K562 (cell line): ENCODE measurements at regions not wholly inside any gene's neighbourhood (a gene's known extent, or its start where the extent isn't known, plus 50 kb on each side); places are given as distances from the start of the nearest gene placed in this dataset.

ENCODE experiments used
- ATAC-seq: fragments of 200-7000 bp; cut with Tn5 transposase; 3 replicates; pipeline ENCODE4 v1.9.1; 2020; ENCODE audit warnings: moderate library complexity
- BruUV-seq: library from RNA; stranded (reverse); fragments of 400-500 nt; replicated peaks from 2 replicates; lab custom pipeline; 2021; lab: Mats Ljungman, UMichigan
- CTCF ChIA-PET: fragments of 300-600 bp; formaldehyde crosslinking; extraction: SDS; loops from one replicate; lab custom pipeline; 2021; ENCODE audit warnings: low intra/inter-chr PET ratio; lab: Yijun Ruan, JAX
- POLR2A ChIA-PET: fragments of 300-600, 350-650 bp; sonication (Branson Sonifier 250); formaldehyde crosslinking; extraction: SDS; loops from one replicate; lab custom pipeline; 2021; ENCODE audit warnings: antibody characterized with exemption, inconsistent platforms; lab: Yijun Ruan, JAX
- DNase-seq, 4 experiments: peaks; one replicate each; pipeline versions ENCODE4 v3.0.0 to v3.0.0-alpha.2; 2011 to 2018; ENCODE audit warnings: low spot score in 3 of 4, mixed read lengths in 3 of 4; ENCODE audit errors: extremely low read depth in 1 of 4
- FAIRE-seq: peaks from 2 replicates; lab custom pipeline; 2011; peaks lifted over from hg19 to GRCh38; lab: Jason Lieb, UNC
- H2AFZ ChIP-seq: 2 replicates; pipeline ENCODE4 v1.6.0; 2011; ENCODE audit warnings: low read depth, low read length, control low read depth, inconsistent platforms
- H3K27ac ChIP-seq: fragments of 200-600 bp; 3 replicates; pipeline ENCODE4 v1.8.0; 2011; ENCODE audit warnings: low read depth, mild to moderate bottlenecking, control low read depth, inconsistent platforms, low read length, moderate library complexity, mixed read lengths; ENCODE audit errors: extremely low read depth
- H3K27me3 ChIP-seq, 2 experiments: fragments of 300-600 bp in 1 of 2; 2 replicates in 1 of 2; 3 replicates in 1 of 2; pipeline versions ENCODE4 v1.6.0 to v1.8.0; 2011; ENCODE audit warnings: inconsistent platforms in 2 of 2, low read length in 2 of 2, mild to moderate bottlenecking in 1 of 2, mixed read lengths in 1 of 2, moderate library complexity in 1 of 2; ENCODE audit not compliant: control insufficient read depth in 2 of 2, insufficient read depth in 2 of 2
- H3K36me3 ChIP-seq: fragments of 300-600 bp; 3 replicates; pipeline ENCODE4 v1.8.0; 2011; ENCODE audit warnings: mild to moderate bottlenecking, low read length, inconsistent platforms; ENCODE audit not compliant: control insufficient read depth, insufficient read depth
- H3K4me1 ChIP-seq, 2 experiments: fragments of 200-600 bp in 1 of 2; replicated peaks in 1 of 2; 2 replicates in 1 of 2; 3 replicates in 1 of 2; pipeline versions ENCODE4 v1.5.1 to v1.8.0; 2011; ENCODE audit warnings: inconsistent platforms in 2 of 2, low read length in 2 of 2, mild to moderate bottlenecking in 1 of 2, mixed read lengths in 1 of 2, moderate library complexity in 1 of 2; ENCODE audit not compliant: control insufficient read depth in 2 of 2, insufficient read depth in 2 of 2
- H3K4me2 ChIP-seq: 2 replicates; pipeline ENCODE4 v1.6.1; 2011; ENCODE audit warnings: low read length, control low read depth, inconsistent platforms, mixed read lengths; ENCODE audit not compliant: insufficient read depth
- H3K4me3 ChIP-seq: fragments of 200-600 bp; sonication (generic), shearing (Covaris generic); 2 replicates; pipeline ENCODE4 v1.5.1; 2016; ENCODE audit warnings: control low read depth, inconsistent platforms
- H3K79me2 ChIP-seq: fragments of 200-600 bp; 3 replicates; pipeline ENCODE4 v1.8.0; 2011; ENCODE audit warnings: low read length, inconsistent platforms; ENCODE audit not compliant: control insufficient read depth, insufficient read depth
- H3K9ac ChIP-seq, 2 experiments: 2 replicates each; pipeline versions ENCODE4 v1.6.0 to v1.6.1; 2011; ENCODE audit warnings: low read depth in 2 of 2, low read length in 2 of 2, control low read depth in 1 of 2, inconsistent platforms in 1 of 2, mild to moderate bottlenecking in 1 of 2, mixed read lengths in 1 of 2; ENCODE audit not compliant: insufficient read depth in 1 of 2
- H3K9me1 ChIP-seq: one replicate; pipeline ENCODE4 v1.6.0; 2011; ENCODE audit warnings: inconsistent platforms, mild to moderate bottlenecking, low read length, moderate library complexity; ENCODE audit not compliant: control insufficient read depth, insufficient read depth
- H3K9me3 ChIP-seq: replicated peaks from 2 replicates; pipeline ENCODE4 v1.5.1; 2011; ENCODE audit warnings: low read depth, low read length, inconsistent platforms; ENCODE audit not compliant: control insufficient read depth, insufficient read depth
- H4K20me1 ChIP-seq: replicated peaks from 2 replicates; pipeline ENCODE4 v1.6.1; 2011; ENCODE audit warnings: low read length, inconsistent platforms, mixed read lengths; ENCODE audit not compliant: control insufficient read depth, insufficient read depth
- ASH1L ChIP-seq: fragments of 450-650 bp; IDR thresholded peaks from 2 replicates; pipeline ENCODE4 v1.6.1; 2018; ENCODE audit warnings: borderline replicate concordance, mild to moderate bottlenecking, low read depth; ENCODE audit not compliant: partially characterized antibody
- FOXK2 ChIP-seq, 2 experiments: fragments of 450-650 bp; IDR thresholded peaks in 1 of 2; conservative IDR thresholded peaks in 1 of 2; 2 replicates each; pipeline ENCODE4 v1.6.1; 2016; ENCODE audit warnings: low read depth in 2 of 2, mild to moderate bottlenecking in 1 of 2
- PTBP1 ChIP-seq: fragments of 200-400 bp; formaldehyde crosslinking; IDR thresholded peaks from 2 replicates; pipeline ENCODE4 v1.6.1; 2017; ENCODE audit warnings: low read depth, low read length
- ZFP1 ChIP-seq: fragments of 450-650 bp; formaldehyde crosslinking; IDR thresholded peaks from 2 replicates; pipeline ENCODE4 v1.4.0; 2020; ENCODE audit warnings: mild to moderate bottlenecking, mixed read lengths
- ZFX ChIP-seq: sonication (generic); formaldehyde crosslinking; IDR thresholded peaks from 2 replicates; pipeline ENCODE4 v1.8.0; 2022; ENCODE audit warnings: mild to moderate bottlenecking, missing genetic modification reagents, moderate library complexity
- WGBS: fragments of 100-300 bp; shearing (Covaris generic); methylation state at CpG from one replicate; pipeline ENCODE4 v1.1.6; 2016; ENCODE audit warnings: low coverage, mixed read lengths; ENCODE audit not compliant: insufficient coverage; ENCODE audit errors: missing lambda C conversion rate; 5-methylcytosine and 5-hydroxymethylcytosine counted together
- in situ Hi-C: fragments of 300-500 bp; cut with MboI; formaldehyde crosslinking; loops from 4 replicates; pipeline ENCODE4 v1.15.0; 2018; ENCODE audit warnings: inconsistent platforms, mixed read lengths
- intact Hi-C: fragments of 100-400 bp; cut with micrococcal nuclease; formaldehyde crosslinking; loops from 2 replicates; pipeline ENCODE4 v1.14.2; 2022
- TF ChIP-seq, protein P1 (sequence below): fragments of 450-650 bp; IDR thresholded peaks from 2 replicates; pipeline ENCODE4 v1.6.1; 2016; ENCODE audit warnings: low read depth

DNA sequence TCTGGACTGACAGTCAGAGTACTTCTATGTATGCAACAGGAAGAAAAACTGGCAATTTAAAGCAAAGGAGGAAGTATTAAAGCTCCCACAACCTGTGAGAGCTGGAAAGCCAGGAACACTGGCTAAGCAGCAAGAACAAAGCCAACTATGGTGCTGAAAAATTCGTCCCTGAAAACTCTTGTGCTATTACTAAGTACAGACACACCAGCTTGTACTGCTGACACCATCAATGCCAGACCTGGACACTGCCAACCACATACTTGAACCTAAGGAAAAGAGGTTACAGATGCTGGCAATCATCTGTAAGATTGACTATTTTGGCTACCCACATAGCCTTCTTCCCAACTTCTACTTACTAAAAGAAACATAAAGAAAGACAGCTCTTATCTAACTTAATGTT lies 1110.6 kb downstream of the SORCS3 start:
- H3K4me2 ChIP-seq = no peak overlapping the region
- no peaks in the 10 kb centered on the region for H3K27me3 ChIP-seq
- intact Hi-C loops = no loop called here
- DNase-seq (no peak), FAIRE-seq (no peak), ATAC-seq (no peak)
- no peak for TF ChIP-seq PTBP1
- no peak for TF ChIP-seq ZFX (CRISPR knock-in tag)
- TF ChIP-seq ASH1L = no peak
- TF ChIP-seq FOXK2 (conservative IDR thresholded peaks at IDR 0.05 in 1 of 2, IDR thresholded peaks at IDR 0.05 in 1 of 2; ENCODE audit: low read depth in 2 of 2) = no peak
- TF ChIP-seq, protein P1, sequence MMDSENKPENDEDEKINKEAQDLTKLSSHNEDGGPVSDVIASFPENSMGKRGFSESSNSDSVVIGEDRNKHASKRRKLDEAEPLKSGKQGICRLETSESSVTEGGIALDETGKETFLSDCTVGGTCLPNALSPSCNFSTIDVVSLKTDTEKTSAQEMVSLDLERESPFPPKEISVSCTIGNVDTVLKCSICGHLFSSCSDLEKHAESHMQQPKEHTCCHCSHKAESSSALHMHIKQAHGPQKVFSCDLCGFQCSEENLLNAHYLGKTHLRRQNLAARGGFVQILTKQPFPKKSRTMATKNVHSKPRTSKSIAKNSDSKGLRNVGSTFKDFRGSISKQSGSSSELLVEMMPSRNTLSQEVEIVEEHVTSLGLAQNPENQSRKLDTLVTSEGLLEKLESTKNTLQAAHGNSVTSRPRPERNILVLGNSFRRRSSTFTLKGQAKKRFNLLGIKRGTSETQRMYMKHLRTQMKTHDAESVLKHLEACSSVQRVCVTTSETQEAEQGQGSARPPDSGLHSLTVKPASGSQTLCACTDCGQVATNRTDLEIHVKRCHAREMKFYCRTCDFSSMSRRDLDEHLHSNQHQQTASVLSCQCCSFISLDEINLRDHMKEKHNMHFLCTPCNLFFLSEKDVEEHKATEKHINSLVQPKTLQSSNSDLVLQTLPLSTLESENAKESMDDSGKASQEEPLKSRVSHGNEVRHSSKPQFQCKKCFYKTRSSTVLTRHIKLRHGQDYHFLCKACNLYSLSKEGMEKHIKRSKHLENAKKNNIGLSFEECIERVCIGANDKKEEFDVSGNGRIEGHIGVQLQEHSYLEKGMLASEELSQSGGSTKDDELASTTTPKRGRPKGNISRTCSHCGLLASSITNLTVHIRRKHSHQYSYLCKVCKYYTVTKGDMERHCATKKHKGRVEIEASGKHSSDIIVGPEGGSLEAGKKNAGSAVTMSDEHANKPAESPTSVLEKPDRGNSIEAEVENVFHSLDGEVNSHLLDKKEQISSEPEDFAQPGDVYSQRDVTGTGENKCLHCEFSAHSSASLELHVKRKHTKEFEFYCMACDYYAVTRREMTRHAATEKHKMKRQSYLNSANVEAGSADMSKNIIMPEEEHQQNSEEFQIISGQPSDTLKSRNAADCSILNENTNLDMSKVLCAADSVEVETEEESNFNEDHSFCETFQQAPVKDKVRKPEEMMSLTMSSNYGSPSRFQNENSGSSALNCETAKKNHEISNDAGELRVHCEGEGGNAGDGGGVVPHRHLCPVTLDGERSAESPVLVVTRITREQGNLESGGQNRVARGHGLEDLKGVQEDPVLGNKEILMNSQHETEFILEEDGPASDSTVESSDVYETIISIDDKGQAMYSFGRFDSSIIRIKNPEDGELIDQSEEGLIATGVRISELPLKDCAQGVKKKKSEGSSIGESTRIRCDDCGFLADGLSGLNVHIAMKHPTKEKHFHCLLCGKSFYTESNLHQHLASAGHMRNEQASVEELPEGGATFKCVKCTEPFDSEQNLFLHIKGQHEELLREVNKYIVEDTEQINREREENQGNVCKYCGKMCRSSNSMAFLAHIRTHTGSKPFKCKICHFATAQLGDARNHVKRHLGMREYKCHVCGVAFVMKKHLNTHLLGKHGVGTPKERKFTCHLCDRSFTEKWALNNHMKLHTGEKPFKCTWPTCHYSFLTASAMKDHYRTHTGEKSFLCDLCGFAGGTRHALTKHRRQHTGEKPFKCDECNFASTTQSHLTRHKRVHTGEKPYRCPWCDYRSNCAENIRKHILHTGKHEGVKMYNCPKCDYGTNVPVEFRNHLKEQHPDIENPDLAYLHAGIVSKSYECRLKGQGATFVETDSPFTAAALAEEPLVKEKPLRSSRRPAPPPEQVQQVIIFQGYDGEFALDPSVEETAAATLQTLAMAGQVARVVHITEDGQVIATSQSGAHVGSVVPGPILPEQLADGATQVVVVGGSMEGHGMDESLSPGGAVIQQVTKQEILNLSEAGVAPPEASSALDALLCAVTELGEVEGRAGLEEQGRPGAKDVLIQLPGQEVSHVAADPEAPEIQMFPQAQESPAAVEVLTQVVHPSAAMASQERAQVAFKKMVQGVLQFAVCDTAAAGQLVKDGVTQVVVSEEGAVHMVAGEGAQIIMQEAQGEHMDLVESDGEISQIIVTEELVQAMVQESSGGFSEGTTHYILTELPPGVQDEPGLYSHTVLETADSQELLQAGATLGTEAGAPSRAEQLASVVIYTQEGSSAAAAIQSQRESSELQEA = no peak
- no peak for TF ChIP-seq ZFP1
- H3K4me3 ChIP-seq = no peak overlapping the region
- no peak overlapping the region for H3K9ac ChIP-seq
- no peak overlapping the region for H2AFZ ChIP-seq
- no peaks in the 10 kb centered on the region for H3K36me3 ChIP-seq
- CTCF ChIA-PET = no interaction called here
- 0% methylated on average over 1 of the region's 1 CpG for WGBS
- in situ Hi-C loops = no loop called here
- H3K9me3 ChIP-seq = no peaks in the 10 kb centered on the region
- no peaks in the 10 kb centered on the region for H4K20me1 ChIP-seq
- no TSS peak for BruUV-seq
- H3K27ac ChIP-seq = no peak overlapping the region
- no peaks in the 10 kb centered on the region for H3K79me2 ChIP-seq
- H3K9me1 ChIP-seq = no peaks in the 10 kb centered on the region
- POLR2A ChIA-PET = interaction anchor here (0.7 kb wide), 1 partner anchor 16 kb away, joined by 4 read pairs; no protein-coding TSS in a partner anchor
- H3K4me1 ChIP-seq = no peaks in the 10 kb centered on the region
